ENCODE measurements at regions not wholly inside any gene's neighbourhood (a gene's known extent, or its start where the extent isn't known, plus 50 kb on each side); places are given as distances from the start of the nearest gene placed in this dataset.

GRCh38 chr9:80041821-80042220, 470.1 kb downstream of the TLE4 start:
- Histone ChIP-seq H3K27ac (ENCODE audit: insufficient read depth, low read depth, low read length) (no peak overlapping the region), H3K9ac (replicated peaks; ENCODE audit: extremely low read depth, insufficient read depth, low read length) (no peak overlapping the region), H3K4me3 (replicated peaks in 1 of 3; ENCODE audit: insufficient read depth in 1 of 3, low read depth in 1 of 3, low read length in 3 of 3) (no peak overlapping the region), H3K36me3 (ENCODE audit: control insufficient read depth in 2 of 2, extremely low read depth in 1 of 2, insufficient read depth in 2 of 2, low read length in 2 of 2) (no peaks in the 10 kb centered on the region), H3K27me3 (ENCODE audit: control insufficient read depth in 2 of 2, insufficient read depth in 2 of 2, low read length in 2 of 2) (no peaks in the 10 kb centered on the region), H3K79me2 (ENCODE audit: control insufficient read depth, insufficient read depth, low read length) (no peaks in the 10 kb centered on the region), H3K4me1 (ENCODE audit: control insufficient read depth, extremely low read depth, insufficient read depth, low read length) (no peaks in the 10 kb centered on the region), H3K9me3 (replicated peaks; ENCODE audit: control insufficient read depth, insufficient read depth, low read length) (no peaks in the 10 kb centered on the region), H4K20me1 (replicated peaks; ENCODE audit: control insufficient read depth, extremely low read depth, insufficient read depth, low read length) (no peaks in the 10 kb centered on the region), H3K4me2 (ENCODE audit: insufficient read depth, low read length) (no peak overlapping the region), H3K9me1 (replicated peaks; ENCODE audit: control insufficient read depth, extremely low read depth, insufficient read depth, low read length) (no peaks in the 10 kb centered on the region), H2AFZ (ENCODE audit: low read depth, low read length) (no peak overlapping the region)
- no peak for FAIRE-seq
- TF ChIP-seq MAX (IDR thresholded peaks at IDR 0.05; ENCODE audit: insufficient read depth, insufficient read length) = no peak
- TF ChIP-seq MYC (IDR thresholded peaks at IDR 0.05; ENCODE audit: low read depth, low read length) = no peak
- no peak for TF ChIP-seq EZH2 (IDR thresholded peaks at IDR 0.05; ENCODE audit: borderline replicate concordance, low read depth, low read length, severe bottlenecking)
- no peak for TF ChIP-seq POLR2AphosphoS5 (IDR thresholded peaks at IDR 0.05; ENCODE audit: insufficient read depth, low read depth, low read length)
- TF ChIP-seq POLR2A (IDR thresholded peaks at IDR 0.05; ENCODE audit: low read depth, low read length) = no peak
- no peak for TF ChIP-seq FOS (IDR thresholded peaks at IDR 0.05; ENCODE audit: borderline replicate concordance, insufficient read depth, low read length)
- no peak for TF ChIP-seq GATA2 (IDR thresholded peaks at IDR 0.05; ENCODE audit: insufficient read depth, insufficient read length, low read depth, low read length)
- no peak for TF ChIP-seq JUN (IDR thresholded peaks at IDR 0.05; ENCODE audit: borderline replicate concordance, insufficient read depth, insufficient read length, low read depth)
- TF ChIP-seq CTCF (IDR thresholded peaks at IDR 0.05; ENCODE audit: extremely low read depth in 1 of 2, insufficient read depth in 1 of 2, low read depth in 1 of 2, low read length in 2 of 2) = no peak
- ChIA-PET CTCF (no interaction called here), POLR2A (no interaction called here)
- dilution Hi-C loops (cut with MboI; ENCODE audit: extremely low pct_ligation_motif_present, low sequenced_read_pairs) (no loop called here), intact Hi-C loops (cut with micrococcal nuclease) (no loop called here)
- no TSS peak for BruUV-seq (replicated peaks)
- DNase-seq (ENCODE audit: low read depth, low spot score) = no peak
